HEK293T (cell line): ENCODE measurements at regions not wholly inside any gene's neighbourhood (a gene's known extent, or its start where the extent isn't known, plus 50 kb on each side); places are given as distances from the start of the nearest gene placed in this dataset.

ENCODE experiments used
- CTCF ChIA-PET: fragments of 350-600 bp; formaldehyde crosslinking; extraction: SDS; loops from one replicate; lab custom pipeline; 2021; ENCODE audit warnings: antibody characterized with exemption, inconsistent platforms; lab: Yijun Ruan, JAX
- POLR2A ChIA-PET: fragments of 350-600 bp; formaldehyde crosslinking; extraction: SDS; loops from one replicate; lab custom pipeline; 2020; ENCODE audit warnings: antibody characterized with exemption, inconsistent platforms; lab: Yijun Ruan, JAX
- DNase-seq: peaks from one replicate; pipeline ENCODE4 v3.0.0; 2012; ENCODE audit warnings: mixed read lengths; ENCODE audit errors: extremely low spot score
- ARNT ChIP-seq: fragments of 450-650 bp; IDR thresholded peaks from 2 replicates; pipeline ENCODE4 v1.6.1; 2017; ENCODE audit warnings: mild to moderate bottlenecking
- BHLHE40 ChIP-seq: fragments of 450-650 bp; IDR thresholded peaks from 2 replicates; pipeline ENCODE4 v1.6.1; 2016; ENCODE audit warnings: mild to moderate bottlenecking, moderate library complexity, borderline replicate concordance
- CTBP1 ChIP-seq: fragments of 450-650 bp; IDR thresholded peaks from 2 replicates; pipeline ENCODE4 v1.6.1; 2016; ENCODE audit warnings: borderline replicate concordance
- ELF4 ChIP-seq: fragments of 450-650 bp; IDR thresholded peaks from 2 replicates; pipeline ENCODE4 v1.6.1; 2017; ENCODE audit warnings: antibody characterized with exemption
- FOXA1 ChIP-seq: fragments of 450-650 bp; IDR thresholded peaks from 2 replicates; pipeline ENCODE4 v1.6.1; 2016; ENCODE audit warnings: mild to moderate bottlenecking
- FOXK2 ChIP-seq: fragments of 450-650 bp; IDR thresholded peaks from 2 replicates; pipeline ENCODE4 v1.6.1; 2016; ENCODE audit warnings: mild to moderate bottlenecking
- FOXM1 ChIP-seq: fragments of 450-650 bp; IDR thresholded peaks from 2 replicates; pipeline ENCODE4 v1.6.1; 2017; ENCODE audit warnings: mild to moderate bottlenecking, borderline replicate concordance
- HDGF ChIP-seq: fragments of 450-650 bp; IDR thresholded peaks from 2 replicates; pipeline ENCODE4 v1.6.1; 2017; ENCODE audit warnings: antibody characterized with exemption, borderline replicate concordance
- L3MBTL2 ChIP-seq: fragments of 450-650 bp; conservative IDR thresholded peaks from 2 replicates; pipeline ENCODE4 v1.6.1; 2016; ENCODE audit warnings: mild to moderate bottlenecking
- LEF1 ChIP-seq: fragments of 450-650 bp; IDR thresholded peaks from 2 replicates; pipeline ENCODE4 v1.6.1; 2017; ENCODE audit warnings: mild to moderate bottlenecking, borderline replicate concordance
- NFRKB ChIP-seq: fragments of 450-650 bp; IDR thresholded peaks from 2 replicates; pipeline ENCODE4 v1.6.1; 2016; ENCODE audit warnings: mild to moderate bottlenecking, moderate library complexity
- PKNOX1 ChIP-seq: fragments of 450-650 bp; IDR thresholded peaks from 2 replicates; pipeline ENCODE4 v1.6.1; 2016
- SP1 ChIP-seq: fragments of 450-650 bp; IDR thresholded peaks from 2 replicates; pipeline ENCODE4 v1.6.1; 2017
- SUZ12 ChIP-seq: fragments of 450-650 bp; IDR thresholded peaks from 2 replicates; pipeline ENCODE4 v1.6.1; 2016; ENCODE audit warnings: mild to moderate bottlenecking
- TARDBP ChIP-seq: fragments of 450-650 bp; IDR thresholded peaks from 2 replicates; pipeline ENCODE4 v1.6.1; 2016
- ZNF384 ChIP-seq: fragments of 450-650 bp; IDR thresholded peaks from 2 replicates; pipeline ENCODE4 v1.6.1; 2016

GRCh38 chr5:120805131-120805530 lies 341.0 kb downstream of the PRR16 start:
- DNase-seq = no peak
- ChIA-PET POLR2A (no interaction called here), CTCF (no interaction called here)
- TF ChIP-seq BHLHE40 = no peak
- no peak for TF ChIP-seq SUZ12
- TF ChIP-seq LEF1 = no peak
- no peak for TF ChIP-seq HDGF
- no peak for TF ChIP-seq ARNT
- no peak for TF ChIP-seq NFRKB
- no peak for TF ChIP-seq ZNF384
- no peak for TF ChIP-seq L3MBTL2
- no peak for TF ChIP-seq SP1
- no peak for TF ChIP-seq FOXM1

GRCh38 chr5:120806202-120806601 lies 342.1 kb downstream of the PRR16 start:
- CTCF ChIA-PET = no interaction called here
- POLR2A ChIA-PET = no interaction called here
- DNase-seq = no peak
- TF ChIP-seq BHLHE40 (no peak), HDGF (no peak), LEF1 (no peak), ELF4 (no peak), CTBP1 (no peak), FOXA1 (no peak), ARNT (no peak), FOXM1 (no peak)

GRCh38 chr5:120808135-120808534 lies 344.0 kb downstream of the PRR16 start:
- DNase-seq = no peak
- TF ChIP-seq TARDBP (no peak), LEF1 (no peak), PKNOX1 (no peak)
- ChIA-PET CTCF (no interaction called here), POLR2A (no interaction called here)

GRCh38 chr5:120808606-120809005 lies 344.5 kb downstream of the PRR16 start:
- CTCF ChIA-PET = no interaction called here
- TF ChIP-seq LEF1 (no peak), ZNF384 (no peak), SUZ12 (no peak), ELF4 (no peak), PKNOX1 (no peak), BHLHE40 (no peak), FOXK2 (no peak), TARDBP (no peak), L3MBTL2 (no peak), FOXA1 (no peak), CTBP1 (no peak)
- POLR2A ChIA-PET = no interaction called here
- no peak for DNase-seq

- ChIA-PET CTCF (no interaction called here), POLR2A (no interaction called here)
- TF ChIP-seq BHLHE40 (no peak), TARDBP (no peak), SP1 (no peak), SUZ12 (no peak), HDGF (no peak), FOXK2 (no peak), ZNF384 (no peak), PKNOX1 (no peak), ELF4 (no peak), FOXM1 (no peak), ARNT (no peak), NFRKB (no peak), LEF1 (no peak), L3MBTL2 (no peak), FOXA1 (no peak), CTBP1 (no peak)
- DNase-seq = no peak
These were observed 349.5 kb downstream of the PRR16 start for GRCh38 chr5:120813551-120813950.

GRCh38 chr5:120817044-120817985 lies 353.2 kb downstream of the PRR16 start:
- peak; percentile 10 for DNase-seq
- ChIA-PET POLR2A (no interaction called here), CTCF (no interaction called here)
- TF ChIP-seq SP1 (no peak), FOXM1 (no peak), L3MBTL2 (no peak), ELF4 (no peak)

- TF ChIP-seq HDGF (no peak), ELF4 (no peak), BHLHE40 (no peak), LEF1 (no peak), SP1 (no peak), NFRKB (no peak), PKNOX1 (no peak), FOXK2 (no peak)
- DNase-seq = no peak
- POLR2A ChIA-PET = no interaction called here
- CTCF ChIA-PET = no interaction called here
These were observed 354.0 kb downstream of the PRR16 start for GRCh38 chr5:120818128-120818527.
